GM12878 (cell line): ENCODE measurements at regions not wholly inside any gene's neighbourhood (a gene's known extent, or its start where the extent isn't known, plus 50 kb on each side); places are given as distances from the start of the nearest gene placed in this dataset.

ENCODE experiments used
- ATAC-seq: fragments of 200-7000 bp; cut with Tn5 transposase; 3 replicates; pipeline ENCODE4 v1.9.1; 2020; ENCODE audit warnings: mild to moderate bottlenecking, moderate library complexity
- BruUV-seq: library from RNA; stranded (reverse); fragments of 400-500 nt; replicated peaks from 2 replicates; lab custom pipeline; 2021; lab: Mats Ljungman, UMichigan
- CTCF ChIA-PET: fragments of 300-600 bp; sonication (Branson Sonifier 250); formaldehyde crosslinking; extraction: SDS; loops from one replicate; lab custom pipeline; 2021; ENCODE audit warnings: inconsistent platforms; lab: Yijun Ruan, JAX
- POLR2A ChIA-PET: fragments of 350-600 bp; formaldehyde crosslinking; extraction: SDS; loops from one replicate; lab custom pipeline; 2021; ENCODE audit warnings: inconsistent platforms; lab: Charles Lee
- RAD21 ChIA-PET: fragments of 300-600 bp; sonication (Branson Sonifier 250); formaldehyde crosslinking; loops from one replicate; lab custom pipeline; 2023; ENCODE audit warnings: antibody characterized with exemption; ENCODE audit not compliant: unreplicated experiment; lab: Charles Lee
- SMC1A ChIA-PET: fragments of 300-600 bp; sonication (Branson Sonifier 250); formaldehyde crosslinking; loops from one replicate; lab custom pipeline; 2023; ENCODE audit not compliant: unreplicated experiment, uncharacterized antibody; lab: Charles Lee
- DNase-seq: peaks from one replicate; pipeline ENCODE4 v3.0.0-alpha.2; 2011; ENCODE audit warnings: low read depth, low spot score
- FAIRE-seq: peaks from 3 replicates; lab custom pipeline; 2011; peaks lifted over from hg19 to GRCh38; lab: Jason Lieb, UNC
- H2AFZ ChIP-seq: 2 replicates; pipeline ENCODE4 v1.6.0; 2011; ENCODE audit warnings: low read depth, low read length, control low read depth; ENCODE audit not compliant: control insufficient read depth
- H3K27ac ChIP-seq: 2 replicates; pipeline ENCODE4 v1.5.1; 2011; ENCODE audit warnings: control low read depth; ENCODE audit not compliant: control insufficient read depth, insufficient read depth
- H3K27me3 ChIP-seq, 2 experiments: replicated peaks in 1 of 2; 2 replicates each; pipeline versions ENCODE4 v1.6.0 to v1.6.1; 2011; ENCODE audit warnings: low read length in 1 of 2; ENCODE audit not compliant: control insufficient read depth in 2 of 2, insufficient read depth in 2 of 2
- H3K36me3 ChIP-seq, 2 experiments: 2 replicates each; pipeline ENCODE4 v1.5.1; 2011; ENCODE audit warnings: low read length in 1 of 2; ENCODE audit not compliant: control insufficient read depth in 2 of 2, insufficient read depth in 2 of 2
- H3K4me1 ChIP-seq: 2 replicates; pipeline ENCODE4 v1.6.1; 2011; ENCODE audit warnings: mild to moderate bottlenecking, low read length, moderate library complexity, mixed read lengths; ENCODE audit not compliant: control insufficient read depth, insufficient read depth
- H3K4me2 ChIP-seq: 2 replicates; pipeline ENCODE4 v1.6.0; 2011; ENCODE audit warnings: control low read depth; ENCODE audit not compliant: control insufficient read depth, insufficient read depth
- H3K4me3 ChIP-seq: fragments of 200-600 bp; sonication (generic); 2 replicates; pipeline ENCODE4 v1.5.1; 2016
- H3K79me2 ChIP-seq: 2 replicates; pipeline ENCODE4 v1.6.0; 2011; ENCODE audit warnings: low read length; ENCODE audit not compliant: control insufficient read depth, insufficient read depth
- H3K9ac ChIP-seq: 2 replicates; pipeline ENCODE4 v1.8.0; 2011; ENCODE audit warnings: low read length, control low read depth, mixed read lengths; ENCODE audit not compliant: control insufficient read depth, insufficient read depth
- H3K9me3 ChIP-seq: replicated peaks from 3 replicates; pipeline ENCODE4 v1.5.1; 2011; ENCODE audit warnings: mild to moderate bottlenecking, low read length; ENCODE audit not compliant: control insufficient read depth, insufficient read depth
- H4K20me1 ChIP-seq: 2 replicates; pipeline ENCODE4 v1.6.0; 2011; ENCODE audit not compliant: control insufficient read depth, insufficient read depth
- ASH2L ChIP-seq: fragments of 300-600, 200-600 bp; sonication (generic); IDR thresholded peaks from 2 replicates; pipeline ENCODE4 v1.6.1; 2017; ENCODE audit warnings: low read depth, mild to moderate bottlenecking, borderline replicate concordance
- CHD4 ChIP-seq: fragments of 200-600 bp; sonication (generic); IDR thresholded peaks from 2 replicates; pipeline ENCODE4 v1.6.1; 2016; ENCODE audit warnings: mild to moderate bottlenecking
- MTA2 ChIP-seq: fragments of 450-650 bp; IDR thresholded peaks from 2 replicates; pipeline ENCODE4 v1.6.1; 2016; ENCODE audit warnings: low read depth, mild to moderate bottlenecking, moderate library complexity
- MTA3 ChIP-seq: IDR thresholded peaks from 2 replicates; pipeline ENCODE4 v1.6.1; 2012; ENCODE audit warnings: low read length, inconsistent platforms, borderline replicate concordance
- POU2F2 ChIP-seq: IDR thresholded peaks from 3 replicates; pipeline ENCODE4 v1.6.1; 2011; ENCODE audit warnings: low read depth, mild to moderate bottlenecking, low read length, borderline replicate concordance
- SIX5 ChIP-seq: IDR thresholded peaks from 2 replicates; pipeline ENCODE4 v1.6.1; 2011; ENCODE audit warnings: mild to moderate bottlenecking, low read depth, low read length, moderate library complexity; ENCODE audit not compliant: severe bottlenecking
- SKIL ChIP-seq: fragments of 450-650 bp; IDR thresholded peaks from 2 replicates; pipeline ENCODE4 v1.6.1; 2017; ENCODE audit warnings: mild to moderate bottlenecking, low read depth, inconsistent platforms; ENCODE audit not compliant: poor library complexity, severe bottlenecking
- SMC3 ChIP-seq: IDR thresholded peaks from 2 replicates; pipeline ENCODE4 v1.6.1; 2011; ENCODE audit warnings: low read length, improper control_type of control experiment, borderline replicate concordance
- SREBF1 ChIP-seq: IDR thresholded peaks from 2 replicates; pipeline ENCODE4 v1.6.1; 2012; ENCODE audit warnings: mild to moderate bottlenecking, low read length
- STAT1 ChIP-seq: fragments of 450-650 bp; conservative IDR thresholded peaks from 2 replicates; pipeline ENCODE4 v1.6.1; 2014; ENCODE audit warnings: antibody characterized with exemption, mild to moderate bottlenecking
- YBX1 ChIP-seq: fragments of 450-650 bp; IDR thresholded peaks from 2 replicates; pipeline ENCODE4 v1.6.1; 2016; ENCODE audit warnings: antibody characterized with exemption
- ZNF207 ChIP-seq: fragments of 450-650 bp; IDR thresholded peaks from 2 replicates; pipeline ENCODE4 v1.6.1; 2014; ENCODE audit warnings: antibody characterized with exemption, mild to moderate bottlenecking, borderline replicate concordance
- ZNF217 ChIP-seq: fragments of 450-650 bp; IDR thresholded peaks from 2 replicates; pipeline ENCODE4 v1.6.1; 2017; ENCODE audit warnings: antibody characterized with exemption, mild to moderate bottlenecking
- ZNF24 ChIP-seq: fragments of 450-650 bp; IDR thresholded peaks from 2 replicates; pipeline ENCODE4 v1.6.1; 2017; ENCODE audit warnings: antibody characterized with exemption, mild to moderate bottlenecking
- ZNF622 ChIP-seq: fragments of 450-650 bp; IDR thresholded peaks from 2 replicates; pipeline ENCODE4 v1.6.1; 2017; ENCODE audit warnings: mild to moderate bottlenecking, inconsistent platforms
- in situ Hi-C: fragments of 300-500 bp; cut with MboI; formaldehyde crosslinking; loops from 9 replicates; pipeline ENCODE4 v1.14.3; 2018; ENCODE audit warnings: mixed read lengths
- intact Hi-C: fragments of 100-400 bp; cut with micrococcal nuclease; formaldehyde crosslinking; loops from one replicate; pipeline ENCODE4 v1.14.2; 2022; ENCODE audit not compliant: unreplicated experiment
- TF ChIP-seq, protein P1 (sequence below): IDR thresholded peaks from 2 replicates; pipeline ENCODE4 v1.6.1; 2011; ENCODE audit warnings: low read depth, mild to moderate bottlenecking, low read length, moderate library complexity, borderline replicate concordance; ENCODE audit errors: extremely low read depth
- TF ChIP-seq, protein P2 (sequence below): fragments of 450-650 bp; IDR thresholded peaks from 2 replicates; pipeline ENCODE4 v1.6.1; 2018; ENCODE audit warnings: mild to moderate bottlenecking, low read depth, moderate library complexity; ENCODE audit not compliant: partially characterized antibody

DNA sequence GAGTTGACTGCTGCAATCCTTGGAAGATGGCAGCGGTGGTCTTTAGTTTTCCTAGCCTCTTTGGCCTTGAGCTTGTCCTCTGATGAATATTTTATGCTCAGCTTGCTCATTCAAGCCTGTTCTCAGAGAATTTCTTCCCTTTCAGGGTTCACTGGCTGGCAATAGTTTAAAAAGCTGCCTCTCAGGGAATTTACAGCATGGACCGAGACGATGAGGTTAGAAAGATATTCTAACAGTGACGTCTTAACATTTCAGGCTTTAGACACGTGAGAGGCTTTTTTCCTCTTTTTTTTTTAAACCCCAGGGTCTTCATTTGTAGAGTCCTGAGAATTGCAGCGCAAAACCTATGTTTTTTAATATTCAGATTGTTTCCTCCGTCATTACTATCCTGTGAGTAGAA, 120.3 kb upstream of the CLSTN2 start (continued):
- TF ChIP-seq, protein P1, sequence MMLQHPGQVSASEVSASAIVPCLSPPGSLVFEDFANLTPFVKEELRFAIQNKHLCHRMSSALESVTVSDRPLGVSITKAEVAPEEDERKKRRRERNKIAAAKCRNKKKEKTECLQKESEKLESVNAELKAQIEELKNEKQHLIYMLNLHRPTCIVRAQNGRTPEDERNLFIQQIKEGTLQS = no peak
- no peak for TF ChIP-seq YBX1
- no peak for TF ChIP-seq SREBF1
- TF ChIP-seq ASH2L = no peak
- no peak for TF ChIP-seq SIX5
- TF ChIP-seq STAT1 = no peak

DNA sequence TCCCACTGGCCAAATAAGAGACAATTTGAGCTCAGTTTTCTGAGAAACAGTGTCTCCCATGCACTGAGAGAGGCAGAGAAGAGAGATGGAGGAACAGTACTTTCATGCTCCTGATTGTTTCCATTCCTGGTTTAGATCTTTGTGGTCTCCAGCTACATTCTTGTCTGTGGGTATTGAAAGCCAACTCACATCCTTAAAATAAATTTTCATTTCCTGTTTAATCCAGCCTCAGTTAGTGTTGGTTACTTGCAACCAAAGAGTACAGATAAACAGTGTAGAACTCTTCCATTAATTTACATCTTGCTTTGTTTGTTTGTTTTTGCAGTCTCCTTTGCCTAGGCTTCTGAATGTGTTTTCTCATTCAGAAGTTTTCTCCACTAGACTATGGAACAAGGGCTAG, 123.7 kb upstream of the CLSTN2 start:
- DNase-seq = no peak
- no peak overlapping the region for H3K27ac ChIP-seq
- no peaks in the 10 kb centered on the region for H3K27me3 ChIP-seq
- no peaks in the 10 kb centered on the region for H3K79me2 ChIP-seq
- no TSS peak for BruUV-seq
- POLR2A ChIA-PET = no interaction called here
- no peak overlapping the region for H2AFZ ChIP-seq
- in situ Hi-C loops (no loop called here), intact Hi-C loops (no loop called here)
- CTCF ChIA-PET = no interaction called here
- ATAC-seq = no peak
- H3K9me3 ChIP-seq = no peaks in the 10 kb centered on the region
- RAD21 ChIA-PET = no interaction called here
- no peaks in the 10 kb centered on the region for H4K20me1 ChIP-seq
- SMC1A ChIA-PET = interaction anchor here (1.0 kb wide), 1 partner anchor 48 kb away, joined by 3 read pairs; no protein-coding TSS in a partner anchor
- no peak overlapping the region for H3K4me2 ChIP-seq
- H3K4me3 ChIP-seq = no peak overlapping the region
- FAIRE-seq = no peak
- H3K4me1 ChIP-seq = no peaks in the 10 kb centered on the region
- H3K36me3 ChIP-seq = no peaks in the 10 kb centered on the region
- H3K9ac ChIP-seq = no peak overlapping the region
- TF ChIP-seq CHD4 (no peak), MTA2 (no peak), ZNF217 (no peak), ZNF622 (no peak), SKIL (no peak), ZNF24 (no peak), POU2F2 (no peak), MTA3 (no peak), ZNF207 (no peak), SMC3 (no peak)
- TF ChIP-seq, protein P1 = no peak
- TF ChIP-seq, protein P2, sequence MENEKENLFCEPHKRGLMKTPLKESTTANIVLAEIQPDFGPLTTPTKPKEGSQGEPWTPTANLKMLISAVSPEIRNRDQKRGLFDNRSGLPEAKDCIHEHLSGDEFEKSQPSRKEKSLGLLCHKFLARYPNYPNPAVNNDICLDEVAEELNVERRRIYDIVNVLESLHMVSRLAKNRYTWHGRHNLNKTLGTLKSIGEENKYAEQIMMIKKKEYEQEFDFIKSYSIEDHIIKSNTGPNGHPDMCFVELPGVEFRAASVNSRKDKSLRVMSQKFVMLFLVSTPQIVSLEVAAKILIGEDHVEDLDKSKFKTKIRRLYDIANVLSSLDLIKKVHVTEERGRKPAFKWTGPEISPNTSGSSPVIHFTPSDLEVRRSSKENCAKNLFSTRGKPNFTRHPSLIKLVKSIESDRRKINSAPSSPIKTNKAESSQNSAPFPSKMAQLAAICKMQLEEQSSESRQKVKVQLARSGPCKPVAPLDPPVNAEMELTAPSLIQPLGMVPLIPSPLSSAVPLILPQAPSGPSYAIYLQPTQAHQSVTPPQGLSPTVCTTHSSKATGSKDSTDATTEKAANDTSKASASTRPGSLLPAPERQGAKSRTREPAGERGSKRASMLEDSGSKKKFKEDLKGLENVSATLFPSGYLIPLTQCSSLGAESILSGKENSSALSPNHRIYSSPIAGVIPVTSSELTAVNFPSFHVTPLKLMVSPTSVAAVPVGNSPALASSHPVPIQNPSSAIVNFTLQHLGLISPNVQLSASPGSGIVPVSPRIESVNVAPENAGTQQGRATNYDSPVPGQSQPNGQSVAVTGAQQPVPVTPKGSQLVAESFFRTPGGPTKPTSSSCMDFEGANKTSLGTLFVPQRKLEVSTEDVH = no peak
